ENCODE measurements at regions not wholly inside any gene's neighbourhood (a gene's known extent, or its start where the extent isn't known, plus 50 kb on each side); places are given as distances from the start of the nearest gene placed in this dataset.

DNA sequence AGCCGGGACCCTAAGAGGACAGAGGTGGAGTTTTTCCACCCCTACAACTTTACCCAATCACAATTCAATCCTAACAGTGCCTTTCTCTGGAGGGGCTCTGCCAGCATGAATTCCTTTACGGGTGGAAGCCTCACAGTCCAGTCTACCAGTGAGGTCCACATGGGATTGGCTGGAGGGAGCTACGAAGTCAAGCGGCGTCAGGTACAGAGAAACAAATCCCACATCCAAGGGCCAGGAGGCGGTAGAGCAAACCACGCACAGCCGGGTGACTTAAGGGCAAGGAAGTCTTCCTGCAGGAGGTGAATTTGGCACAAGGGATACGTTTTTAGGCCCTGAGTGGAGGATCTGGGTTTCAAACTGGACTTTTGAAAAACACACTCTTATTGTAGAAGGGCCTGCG lies 199.6 kb downstream of the UQCRFS1 start:
- peaks cover 12% of the 10 kb centered on the region for H3K27me3 ChIP-seq
- no peaks in the 10 kb centered on the region for H3K36me3 ChIP-seq (replicated peaks in 1 of 2)
- WGBS, 4 donors: 62 to 79% (median 73%) methylated on average over 10 of the region's 10 CpGs
- no peak overlapping the region for H3K4me3 ChIP-seq
- H3K9me3 ChIP-seq (replicated peaks in 1 of 3): no peaks in the 10 kb centered on the region
- no peak for DNase-seq
- no peak overlapping the region for H3K27ac ChIP-seq
- intact Hi-C loops (cut with DNase I): loop anchor here in 1 of 2 donors (10.0 kb wide), 1 partner anchor 251 kb away; no protein-coding TSS in a partner anchor
- TF ChIP-seq, protein P1, sequence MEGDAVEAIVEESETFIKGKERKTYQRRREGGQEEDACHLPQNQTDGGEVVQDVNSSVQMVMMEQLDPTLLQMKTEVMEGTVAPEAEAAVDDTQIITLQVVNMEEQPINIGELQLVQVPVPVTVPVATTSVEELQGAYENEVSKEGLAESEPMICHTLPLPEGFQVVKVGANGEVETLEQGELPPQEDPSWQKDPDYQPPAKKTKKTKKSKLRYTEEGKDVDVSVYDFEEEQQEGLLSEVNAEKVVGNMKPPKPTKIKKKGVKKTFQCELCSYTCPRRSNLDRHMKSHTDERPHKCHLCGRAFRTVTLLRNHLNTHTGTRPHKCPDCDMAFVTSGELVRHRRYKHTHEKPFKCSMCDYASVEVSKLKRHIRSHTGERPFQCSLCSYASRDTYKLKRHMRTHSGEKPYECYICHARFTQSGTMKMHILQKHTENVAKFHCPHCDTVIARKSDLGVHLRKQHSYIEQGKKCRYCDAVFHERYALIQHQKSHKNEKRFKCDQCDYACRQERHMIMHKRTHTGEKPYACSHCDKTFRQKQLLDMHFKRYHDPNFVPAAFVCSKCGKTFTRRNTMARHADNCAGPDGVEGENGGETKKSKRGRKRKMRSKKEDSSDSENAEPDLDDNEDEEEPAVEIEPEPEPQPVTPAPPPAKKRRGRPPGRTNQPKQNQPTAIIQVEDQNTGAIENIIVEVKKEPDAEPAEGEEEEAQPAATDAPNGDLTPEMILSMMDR (IDR thresholded peaks at IDR 0.05): no peak
- no peak for TF ChIP-seq POLR2A (IDR thresholded peaks at IDR 0.05)
- H3K4me1 ChIP-seq (replicated peaks in 1 of 2): no peaks in the 10 kb centered on the region

DNA sequence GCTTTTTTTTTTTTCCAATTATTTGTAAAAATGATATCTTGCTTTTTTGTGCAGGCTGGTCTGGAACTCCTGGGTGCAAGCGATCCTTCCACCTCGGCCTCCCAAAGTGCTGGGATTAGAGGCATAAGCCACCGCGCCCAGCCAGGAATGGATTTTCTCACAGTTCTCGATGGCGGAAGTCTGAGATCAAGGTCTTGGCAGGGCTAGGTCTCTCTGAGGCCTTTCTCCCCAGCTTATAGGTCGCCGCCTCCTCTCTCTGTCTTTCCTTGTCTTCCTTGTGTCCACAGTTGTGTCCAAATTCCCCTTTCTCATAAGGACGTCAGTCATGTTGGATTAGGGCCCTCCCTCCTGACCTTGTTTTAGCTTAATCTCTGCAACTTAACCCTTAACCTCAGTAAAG lies 200.5 kb downstream of the UQCRFS1 start:
- Histone ChIP-seq H3K27me3 (peaks cover 9% of the 10 kb centered on the region), H3K4me3 (no peak overlapping the region), H3K9me3 (replicated peaks in 1 of 3) (no peaks in the 10 kb centered on the region), H3K27ac (no peak overlapping the region), H3K4me1 (replicated peaks in 1 of 2) (no peaks in the 10 kb centered on the region), H3K36me3 (replicated peaks in 1 of 2) (no peaks in the 10 kb centered on the region)
- 69 to 77% (median 76%) methylated on average over 9 of the region's 9 CpGs for WGBS, 4 donors
- intact Hi-C loops (cut with DNase I): loop anchor here in 1 of 2 donors (10.0 kb wide), 1 partner anchor 252 kb away; no protein-coding TSS in a partner anchor
- no peak for DNase-seq
- TF ChIP-seq, protein P1 (IDR thresholded peaks at IDR 0.05): no peak
- TF ChIP-seq POLR2A (IDR thresholded peaks at IDR 0.05): no peak

DNA sequence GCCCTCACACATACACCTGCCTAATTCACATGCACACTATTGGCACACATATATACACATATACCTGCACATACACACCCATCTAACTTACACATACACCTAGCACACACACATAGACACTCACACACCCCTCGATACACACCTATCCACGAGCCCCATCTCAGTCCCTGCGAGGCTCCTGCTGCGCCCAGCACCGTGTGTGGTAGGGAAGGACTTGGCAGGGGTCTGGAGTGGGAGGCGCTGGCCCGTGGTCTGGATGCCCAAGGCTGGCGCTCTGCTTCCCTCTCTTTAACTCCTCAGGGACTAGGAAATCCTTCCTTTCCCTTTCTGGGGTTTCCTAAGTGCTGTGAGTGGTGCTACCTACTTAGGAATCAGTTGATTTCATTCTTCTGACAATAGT lies 202.7 kb downstream of the UQCRFS1 start:
- no peaks in the 10 kb centered on the region for H3K4me1 ChIP-seq (replicated peaks in 1 of 2)
- WGBS, 4 donors: 73 to 81% (median 76%) methylated on average over 6 to 8 of the region's 8 CpGs
- peaks cover 3% of the 10 kb centered on the region for H3K27me3 ChIP-seq
- intact Hi-C loops (cut with DNase I): loop anchor here in 1 of 2 donors (10.0 kb wide), 1 partner anchor 255 kb away; no protein-coding TSS in a partner anchor
- no peak for DNase-seq
- no peaks in the 10 kb centered on the region for H3K36me3 ChIP-seq (replicated peaks in 1 of 2)
- TF ChIP-seq, protein P1 (IDR thresholded peaks at IDR 0.05): no peak
- no peak for TF ChIP-seq POLR2A (IDR thresholded peaks at IDR 0.05)
- H3K4me3 ChIP-seq: no peak overlapping the region
- H3K27ac ChIP-seq: no peak overlapping the region
- no peaks in the 10 kb centered on the region for H3K9me3 ChIP-seq (replicated peaks in 1 of 3)

DNA sequence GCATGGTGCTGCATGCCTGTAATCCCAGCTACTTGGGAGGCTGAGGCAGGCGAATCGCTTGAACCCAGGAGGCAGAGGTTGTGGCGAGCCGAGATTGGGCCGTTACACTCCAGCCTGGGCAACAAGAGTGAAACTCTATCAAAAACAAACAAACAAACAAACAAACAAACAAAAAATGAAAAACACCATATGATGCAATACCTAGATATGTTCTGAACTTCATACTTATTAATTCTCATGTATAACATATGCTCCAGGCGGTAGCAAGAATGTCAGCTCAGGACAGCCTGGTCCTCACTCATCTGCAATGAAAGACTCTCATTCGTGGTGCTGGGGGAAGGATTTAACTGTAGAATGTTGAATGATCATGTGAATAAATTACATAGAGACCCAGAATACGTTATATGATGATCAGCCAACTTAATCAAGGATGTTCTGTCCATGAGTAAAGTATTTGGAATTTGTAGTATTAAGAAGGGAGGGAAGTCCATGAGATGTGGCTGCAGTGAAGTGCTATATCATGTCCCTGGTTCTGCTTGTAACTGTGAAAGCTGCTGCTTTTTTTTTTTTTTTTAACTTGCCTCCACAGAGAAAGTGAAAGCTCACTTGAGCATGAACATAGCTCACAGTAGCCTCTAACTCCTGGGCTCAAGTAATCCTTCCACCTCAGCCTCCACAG lies 206.8 kb downstream of the UQCRFS1 start:
- DNase-seq: no peak
- WGBS, 4 donors: 84 to 87% (median 85%) methylated on average over 8 of the region's 8 CpGs
- H3K27ac ChIP-seq: no peak overlapping the region
- H3K27me3 ChIP-seq: peaks cover 3% of the 10 kb centered on the region
- TF ChIP-seq, protein P1 (IDR thresholded peaks at IDR 0.05): no peak
- TF ChIP-seq POLR2A (IDR thresholded peaks at IDR 0.05): no peak
- no peaks in the 10 kb centered on the region for H3K9me3 ChIP-seq (replicated peaks in 1 of 3)
- no peaks in the 10 kb centered on the region for H3K4me1 ChIP-seq (replicated peaks in 1 of 2)
- no peaks in the 10 kb centered on the region for H3K36me3 ChIP-seq (replicated peaks in 1 of 2)
- H3K4me3 ChIP-seq: no peak overlapping the region
- intact Hi-C loops (cut with DNase I): no loop called here
